HG03457 (cell line): ENCODE measurements at regions not wholly inside any gene's neighbourhood (a gene's known extent, or its start where the extent isn't known, plus 50 kb on each side); places are given as distances from the start of the nearest gene placed in this dataset.
"Not testable (repeated sequence)": the region's sequence is repeated elsewhere in the genome, so short reads cannot be mapped to it uniquely, and the experiment has no call there.

Experiments
- ATAC-seq: cut with Tn5 transposase; IDR thresholded peaks from one replicate; pipeline ENCODE4 v1.9.1; 2021; ENCODE audit warnings: moderate number of reproducible peaks; ENCODE audit not compliant: unreplicated experiment

DNA sequence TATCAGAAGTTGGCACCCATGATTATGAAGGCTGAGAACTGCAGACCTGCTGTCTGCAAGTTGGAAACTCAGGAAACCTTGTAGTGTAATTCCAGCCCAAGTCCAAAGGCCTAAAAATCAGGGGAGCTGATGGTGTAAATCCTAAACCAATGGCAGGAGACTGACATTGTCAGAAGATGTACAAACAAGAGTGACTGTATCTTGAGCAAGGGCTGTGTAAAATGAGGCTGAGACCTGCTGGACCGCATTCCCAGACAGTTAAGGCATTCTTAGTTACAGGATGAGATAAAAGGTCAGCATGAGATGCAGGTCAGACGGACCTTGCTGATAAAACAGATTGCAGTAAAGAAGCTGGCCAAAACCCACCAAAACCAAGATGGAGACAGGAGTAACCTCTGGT lies 147.7 kb downstream of the COG6 start:
- no peak for ATAC-seq

DNA sequence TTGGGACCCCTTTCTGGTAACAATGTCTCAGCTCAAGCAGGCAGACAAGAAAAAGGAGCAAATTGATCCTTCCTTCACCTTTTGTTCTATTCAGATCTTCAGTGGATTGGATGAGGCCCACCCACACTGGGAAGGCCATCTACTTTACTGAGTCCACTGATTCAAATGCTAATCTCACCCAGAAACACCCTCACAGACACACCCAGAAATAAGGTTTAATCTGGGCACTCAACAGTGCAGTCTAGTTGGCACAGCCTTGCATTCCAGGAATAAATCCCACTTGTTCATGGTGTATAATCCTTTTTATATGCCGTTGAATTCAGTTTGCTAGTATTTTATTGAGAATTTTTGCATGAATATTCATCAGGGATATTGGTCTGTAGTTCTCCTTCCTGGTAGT lies 148.4 kb downstream of the COG6 start:
- no peak for ATAC-seq

DNA sequence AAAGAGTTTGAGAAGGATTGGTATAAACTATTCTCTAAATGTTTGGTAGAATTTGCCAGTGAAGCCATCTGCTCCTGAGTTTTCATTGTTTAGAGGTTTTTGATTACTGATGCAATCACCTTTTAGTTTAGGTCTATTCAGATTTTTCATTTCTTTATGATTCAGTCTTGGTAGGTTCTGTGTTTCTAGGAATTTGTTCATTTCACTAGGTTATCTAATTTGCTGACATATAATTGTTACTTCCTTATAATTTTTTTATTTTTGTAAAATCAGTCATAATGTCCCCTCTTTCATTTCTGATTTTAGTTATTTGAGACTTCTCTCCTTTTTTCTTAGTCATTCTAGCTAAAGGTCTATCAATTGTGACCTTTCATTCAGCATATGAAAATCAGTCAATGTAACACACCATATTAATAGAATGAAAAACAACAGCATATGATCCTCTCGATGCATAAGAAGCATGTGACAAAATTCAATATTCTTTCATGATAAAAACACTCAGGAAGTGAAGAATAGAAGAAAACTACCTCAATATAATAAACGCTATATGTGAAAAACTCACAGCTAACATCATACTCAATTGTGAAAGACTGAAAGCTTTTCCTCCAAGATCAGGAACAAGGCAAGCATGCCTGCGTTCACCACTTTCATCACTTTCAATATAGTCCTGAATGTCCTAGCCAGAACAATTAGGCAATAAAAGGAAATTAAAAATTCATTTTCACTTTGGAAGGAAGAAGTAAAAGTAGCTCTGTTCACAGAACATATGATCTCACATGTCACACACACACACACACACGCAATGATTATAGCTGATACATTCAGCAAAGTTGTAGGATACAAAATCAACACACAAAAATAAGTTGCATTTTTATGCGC lies 149.1 kb downstream of the COG6 start:
- no peak for ATAC-seq

DNA sequence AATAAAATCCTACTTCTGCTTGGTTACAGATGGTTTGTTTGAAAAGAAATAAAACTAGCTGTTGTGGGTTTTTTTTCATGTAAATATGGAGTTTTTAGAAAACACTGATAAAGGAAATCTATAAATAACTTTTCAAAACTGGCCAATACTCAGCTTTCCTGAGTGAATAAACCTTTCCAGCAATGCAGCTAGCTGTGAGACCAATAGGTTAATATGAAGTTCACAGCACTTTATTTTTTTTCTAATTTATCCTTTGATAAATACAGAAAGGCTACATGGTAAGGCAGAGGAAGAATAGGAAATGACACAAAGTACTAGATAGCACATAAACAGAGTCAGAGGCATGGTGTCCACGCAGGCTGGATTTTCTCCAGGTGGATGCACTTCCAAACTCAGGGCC lies 154.0 kb downstream of the COG6 start:
- ATAC-seq: no peak

DNA sequence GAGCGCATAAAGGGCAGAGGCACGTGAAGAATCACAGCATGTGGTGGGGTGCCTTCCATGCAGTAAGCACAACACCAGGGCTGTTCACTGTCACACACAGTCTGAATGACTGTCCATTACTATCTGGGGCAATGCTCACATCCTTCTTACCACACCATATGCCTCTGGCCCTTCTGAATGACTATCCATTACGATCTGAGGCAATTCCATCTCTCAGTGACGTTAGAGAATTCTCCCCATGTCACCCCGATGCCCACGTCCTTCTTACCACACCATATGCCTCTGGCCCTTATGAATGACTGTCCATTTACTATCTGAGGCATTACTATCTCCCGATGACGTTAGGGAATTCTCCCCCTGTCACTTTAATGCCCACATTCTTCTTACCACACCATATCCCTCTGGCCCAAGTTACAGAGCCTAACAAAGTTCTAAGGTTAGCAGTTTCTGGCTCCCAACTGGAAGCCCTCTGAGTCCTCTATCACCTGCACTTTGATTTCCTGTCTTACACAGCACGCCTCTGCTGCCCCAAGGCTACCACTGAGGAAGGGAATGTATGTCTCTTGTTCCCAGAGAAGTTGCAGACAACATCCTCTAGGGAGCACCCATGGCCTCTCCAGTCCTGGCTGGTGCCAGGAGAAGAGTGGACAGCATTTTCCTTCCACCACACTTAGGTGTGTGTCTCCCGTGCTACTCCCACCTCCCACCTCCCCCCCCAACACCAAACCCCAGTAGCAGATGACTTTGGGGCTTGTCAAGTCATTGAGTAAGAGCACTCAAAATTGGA lies 154.8 kb downstream of the COG6 start:
- no peak for ATAC-seq

DNA sequence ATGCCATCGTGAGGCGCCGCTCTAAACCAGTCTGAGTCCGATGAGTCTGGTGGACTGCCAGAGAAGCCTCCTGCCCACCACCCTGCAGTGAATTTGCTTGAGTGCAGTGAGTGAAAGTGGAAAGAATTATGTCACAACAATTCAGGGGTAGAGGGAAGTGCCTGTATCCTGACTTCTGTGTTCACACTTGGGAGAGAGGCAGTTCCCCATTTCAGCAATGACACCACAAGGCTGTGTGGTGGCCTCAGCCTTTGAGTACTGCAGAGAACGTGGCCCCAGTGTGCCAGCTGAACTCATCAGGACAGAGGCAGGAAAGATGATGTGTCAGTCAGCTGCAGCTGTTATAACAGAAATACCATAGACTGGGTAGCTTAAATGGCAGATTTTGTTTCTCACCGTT lies 155.6 kb downstream of the COG6 start:
- ATAC-seq: no peak

DNA sequence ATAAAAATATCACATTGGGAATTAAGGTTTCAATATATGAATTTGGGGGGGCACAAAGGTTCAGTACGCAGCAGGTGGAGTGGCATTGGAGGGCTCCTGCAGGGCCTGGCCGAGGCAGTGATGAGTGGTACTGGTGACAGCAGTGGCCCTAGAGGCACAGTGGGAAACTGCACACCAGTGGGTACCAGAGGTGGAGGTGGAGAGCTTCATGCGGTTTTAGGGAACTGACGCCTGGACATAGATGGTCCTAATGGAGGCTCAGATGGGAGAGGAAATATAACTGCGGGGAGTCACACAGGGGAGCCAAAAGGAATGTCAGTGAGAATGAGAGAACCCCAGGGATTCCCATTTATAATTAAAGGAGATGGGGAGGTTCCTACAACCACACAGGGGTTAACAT lies 156.2 kb downstream of the COG6 start:
- no peak for ATAC-seq

DNA sequence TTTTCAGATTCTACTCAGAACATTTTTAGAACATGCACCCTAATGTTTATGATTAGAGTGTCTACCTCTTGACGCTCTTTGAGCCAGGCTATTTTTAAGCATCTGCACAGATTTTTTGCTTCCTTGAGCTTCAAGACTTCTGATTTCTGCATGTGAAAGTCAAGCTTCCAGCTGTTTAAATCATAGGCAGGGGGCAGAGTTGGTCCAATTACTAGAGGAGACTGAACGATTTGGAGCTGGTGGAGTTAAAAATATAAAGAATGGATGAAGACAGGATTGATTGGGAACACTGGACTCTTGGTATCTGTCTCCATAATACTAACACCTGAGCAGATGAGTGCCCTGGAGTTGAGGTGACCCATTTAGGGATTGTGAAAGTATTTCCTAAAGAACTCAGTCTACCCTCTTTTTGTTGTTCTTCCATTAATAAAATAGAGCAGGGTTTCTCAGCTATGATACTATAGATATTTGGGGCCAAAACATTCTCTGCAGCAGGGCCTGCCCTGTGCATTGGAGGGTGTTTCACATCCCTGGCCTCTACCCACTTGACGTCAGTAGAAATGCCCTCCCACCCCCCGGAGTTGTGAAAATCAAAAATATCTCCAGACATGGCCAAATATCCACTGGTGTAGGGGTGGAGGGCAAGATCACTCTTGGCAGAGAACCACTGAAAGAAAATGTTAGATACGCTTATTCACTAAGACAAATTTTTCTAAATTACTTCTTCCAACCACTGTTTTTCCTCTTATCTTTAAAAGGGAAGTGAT lies 160.1 kb downstream of the COG6 start:
- ATAC-seq: no peak

DNA sequence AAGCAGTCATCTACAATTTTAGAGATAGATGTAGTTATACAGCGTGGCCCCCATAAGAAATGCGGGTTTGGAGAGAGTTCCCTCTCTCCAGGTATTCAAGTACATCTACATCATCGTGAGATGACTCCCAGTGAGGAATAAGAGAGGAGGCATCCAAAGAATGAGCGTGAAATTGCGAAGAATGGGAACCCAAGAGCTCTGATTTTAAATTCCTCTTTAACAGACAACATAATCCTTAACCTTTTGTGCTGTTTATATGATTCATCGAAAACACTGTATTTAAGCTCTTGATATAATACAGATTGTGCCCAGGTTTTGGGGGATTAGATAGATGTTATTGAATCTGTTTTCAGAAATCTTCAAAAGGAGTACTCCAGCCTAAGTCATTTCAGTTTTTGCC lies 161.5 kb downstream of the COG6 start:
- no peak for ATAC-seq

DNA sequence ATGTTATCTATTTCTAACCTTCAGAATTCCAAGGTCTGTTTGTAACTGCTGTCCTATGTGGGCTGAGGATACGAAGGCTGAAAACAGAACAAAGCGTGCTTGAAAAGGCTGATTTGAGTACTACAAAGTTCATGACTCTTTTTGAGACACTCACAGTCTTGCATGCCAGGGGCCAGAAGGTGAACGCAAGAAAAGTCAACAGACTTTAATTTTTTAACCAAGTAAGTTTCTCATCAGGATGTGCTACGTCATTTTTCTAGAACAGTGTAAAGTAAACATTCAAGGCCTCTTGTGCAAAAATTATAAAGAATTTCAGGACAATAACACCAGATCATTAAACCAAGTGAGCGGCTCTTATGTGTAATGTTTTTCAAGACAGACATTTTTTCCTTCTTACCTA lies 163.5 kb downstream of the COG6 start:
- ATAC-seq: no peak

DNA sequence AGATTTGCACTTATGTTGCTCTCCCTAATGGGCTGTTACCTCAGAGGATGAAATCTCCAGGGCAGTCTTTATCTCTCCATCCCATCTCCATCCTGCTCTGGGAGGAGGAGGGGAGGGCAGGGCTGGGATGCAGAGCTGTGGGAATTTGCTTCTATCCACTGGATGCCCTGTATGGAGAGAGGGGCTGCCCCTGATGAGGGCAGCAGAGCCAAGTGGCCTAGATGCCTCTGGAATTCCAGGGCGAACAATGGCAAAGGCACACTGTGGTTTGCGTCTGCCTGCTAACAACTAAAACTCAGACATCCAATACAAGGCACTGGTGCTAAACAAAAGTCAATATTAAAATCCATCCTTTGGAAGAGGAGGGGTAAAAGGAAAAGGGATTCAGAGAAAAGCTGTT lies 165.1 kb downstream of the COG6 start:
- ATAC-seq: no peak

DNA sequence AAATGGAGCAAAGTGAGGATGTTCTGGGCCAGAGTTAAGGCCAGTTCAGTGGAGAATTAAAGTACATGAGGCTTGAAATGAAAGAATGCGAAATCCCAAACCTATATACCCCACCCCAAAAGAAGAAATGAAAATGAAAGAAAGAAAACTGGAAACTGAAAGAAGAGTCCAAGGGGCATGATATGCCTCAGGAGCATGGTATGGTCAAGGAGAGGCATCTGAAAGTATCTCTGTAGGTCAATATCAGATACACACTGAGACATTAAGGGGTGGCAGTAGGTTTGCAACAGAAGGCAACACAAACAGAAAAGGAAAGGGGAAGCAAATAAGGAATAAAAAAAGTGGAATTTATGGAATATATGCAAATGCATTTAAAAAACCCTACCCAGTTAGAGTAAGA lies 166.5 kb downstream of the COG6 start:
- no peak for ATAC-seq

DNA sequence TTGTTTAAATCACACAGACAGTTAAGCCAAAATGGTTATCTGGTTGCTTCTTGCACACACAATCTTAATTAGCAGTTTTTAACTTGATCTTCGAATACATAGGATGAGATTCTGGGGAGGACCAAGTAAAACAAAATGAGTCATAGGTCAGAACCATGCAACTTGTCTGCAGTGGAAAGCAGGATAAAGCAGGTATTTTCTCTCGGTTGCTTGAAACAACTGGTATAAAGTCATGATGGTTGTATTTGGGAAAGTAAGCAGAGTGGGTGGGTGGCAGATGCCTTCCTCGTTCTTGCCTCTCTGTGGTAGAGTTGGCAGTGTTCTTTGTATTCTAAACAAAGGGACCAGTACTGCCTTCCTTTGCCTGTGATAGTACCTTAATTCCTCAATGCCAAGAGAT lies 167.0 kb downstream of the COG6 start:
- no peak for ATAC-seq

DNA sequence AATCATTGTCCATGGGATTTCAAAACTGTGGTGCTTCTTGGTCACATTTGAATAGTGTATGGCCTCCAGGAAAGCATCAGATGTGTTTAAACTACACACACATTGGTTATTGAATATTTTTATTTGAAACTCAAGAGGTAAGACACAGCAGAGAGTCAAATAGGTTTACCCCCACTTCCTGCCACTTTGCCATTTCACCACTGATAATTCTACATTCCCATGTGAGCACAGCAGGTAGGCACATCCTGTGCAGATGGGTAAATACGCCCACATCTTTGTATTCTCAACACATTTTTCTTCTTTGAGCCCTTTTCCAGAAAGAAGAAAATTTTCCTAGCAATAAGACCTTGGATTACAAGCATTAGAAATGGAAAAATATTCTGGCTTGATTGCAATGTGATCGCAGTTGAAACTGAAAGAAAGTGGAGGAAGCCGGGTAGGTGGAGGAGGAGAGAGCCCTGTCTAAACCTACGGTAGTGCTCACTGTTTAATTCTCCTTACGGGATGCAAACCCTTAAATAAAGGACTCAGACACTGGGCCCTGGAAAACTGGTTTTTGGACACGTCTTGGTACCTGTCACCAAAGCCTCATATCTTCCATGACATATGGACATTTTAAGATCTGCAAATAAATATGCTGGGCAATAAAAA lies 167.7 kb downstream of the COG6 start:
- no peak for ATAC-seq

DNA sequence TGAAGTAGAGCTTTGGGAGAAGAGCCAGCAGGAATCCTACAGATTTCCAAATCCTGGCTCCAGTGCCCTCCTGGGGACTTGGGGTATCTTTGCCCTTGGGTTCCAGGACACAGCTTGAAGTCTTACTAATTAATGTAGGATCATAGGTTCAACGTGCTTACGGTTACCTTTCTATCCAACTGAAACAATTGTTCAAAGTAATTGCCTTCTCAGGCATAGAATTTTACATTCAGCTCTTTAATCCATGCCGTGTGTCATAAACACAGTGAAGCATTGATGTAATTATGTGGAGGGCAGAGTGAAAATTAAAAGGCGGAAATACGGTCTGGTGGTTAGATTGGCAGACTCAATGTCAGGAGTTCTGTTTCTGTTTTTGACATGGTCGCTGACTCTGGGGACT lies 170.4 kb downstream of the COG6 start:
- no peak for ATAC-seq

DNA sequence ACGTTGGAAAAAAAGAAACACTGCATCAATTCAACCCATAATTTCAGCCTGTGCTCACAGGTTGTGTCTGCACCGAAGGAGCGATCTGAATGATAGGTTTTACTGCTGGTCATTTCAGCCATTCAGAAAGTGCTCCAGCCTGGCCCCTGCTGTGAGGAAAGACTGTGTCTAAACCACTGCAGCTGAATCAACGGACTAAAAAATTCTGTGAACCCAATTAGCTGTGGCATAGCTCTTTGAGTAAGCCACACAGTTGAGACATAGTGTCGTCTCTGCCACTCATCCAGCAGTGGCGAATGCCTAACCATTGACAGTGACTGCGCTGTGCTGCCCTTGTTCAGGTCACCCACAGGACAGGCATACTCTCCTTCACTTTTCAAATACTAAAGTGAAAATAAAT lies 179.8 kb downstream of the COG6 start:
- ATAC-seq: no peak

DNA sequence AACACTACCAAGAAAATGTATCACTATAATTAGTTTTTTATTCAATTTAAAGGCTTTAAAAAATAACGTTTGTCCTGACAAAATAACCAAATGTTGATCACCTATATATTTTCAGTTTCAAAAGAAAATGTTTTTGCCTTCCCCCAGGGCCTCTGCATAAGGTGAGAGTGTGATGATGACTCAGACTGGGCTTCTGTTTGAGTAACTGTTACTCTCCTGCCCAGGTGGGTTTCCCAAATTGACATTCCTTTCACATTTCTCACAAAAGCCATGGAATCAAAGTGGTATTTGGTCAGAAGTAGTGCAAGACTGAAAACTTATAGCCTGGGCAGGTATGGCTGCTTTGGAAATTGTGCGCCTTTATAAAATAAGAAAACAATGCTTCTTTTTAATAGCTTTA lies 180.6 kb downstream of the COG6 start:
- ATAC-seq: no peak

DNA sequence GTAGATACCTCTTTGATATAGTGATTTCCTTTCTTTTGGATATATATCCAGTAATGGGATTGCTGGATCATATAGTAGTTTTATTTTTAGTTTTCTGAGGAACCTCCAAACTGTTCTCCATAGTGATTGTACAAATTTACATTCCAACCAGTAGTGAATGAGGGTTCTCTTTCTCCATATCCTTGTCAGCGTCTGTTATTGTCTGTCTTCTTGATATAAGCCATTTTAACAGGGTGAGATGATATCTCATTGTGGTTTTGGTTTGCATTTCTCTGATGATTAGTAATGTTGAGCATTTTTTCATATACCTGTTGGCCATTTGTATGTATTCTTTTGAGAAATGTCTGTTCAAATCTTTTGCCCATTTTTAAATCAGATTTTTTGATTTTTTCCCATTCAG lies 182.4 kb downstream of the COG6 start:
- ATAC-seq: not testable (repeated sequence)

DNA sequence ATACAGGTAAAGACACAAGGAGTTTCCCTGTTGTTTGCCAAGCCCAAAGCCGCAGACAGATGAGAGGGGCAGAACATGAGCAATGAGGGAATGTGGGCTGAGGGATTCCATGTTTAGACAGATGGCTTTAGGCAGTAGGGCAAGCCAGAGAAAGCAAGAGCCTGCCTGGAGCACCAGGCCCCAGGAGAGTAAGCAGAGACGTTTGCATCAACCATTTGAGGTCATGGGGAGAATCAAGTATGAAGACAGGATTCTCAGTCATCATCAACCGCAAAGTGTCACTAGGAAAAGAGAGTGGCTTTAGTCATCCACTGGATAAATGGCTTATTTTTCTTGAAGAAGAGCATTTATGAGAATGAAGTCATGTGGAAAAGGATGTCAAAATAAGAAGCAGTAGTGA lies 184.7 kb downstream of the COG6 start:
- ATAC-seq: no peak

DNA sequence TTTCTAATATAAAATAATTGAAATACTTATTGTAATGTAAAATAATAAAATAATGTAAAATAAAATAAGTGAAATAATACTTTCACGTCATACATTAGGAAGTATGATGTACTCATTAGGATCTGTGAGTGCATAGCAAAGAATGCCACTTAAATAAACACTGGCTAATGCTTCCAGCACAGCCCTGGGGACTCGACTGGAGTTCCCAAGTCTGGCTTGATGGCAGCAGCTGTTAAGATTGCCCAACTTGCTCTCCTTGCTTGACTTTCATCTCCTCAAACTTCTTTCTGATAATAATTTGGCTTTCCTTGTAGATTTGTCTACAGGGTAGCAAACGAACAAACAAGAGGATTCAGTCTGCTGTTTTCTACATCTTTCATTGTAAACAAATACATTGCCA lies 191.9 kb downstream of the COG6 start:
- ATAC-seq: no peak

DNA sequence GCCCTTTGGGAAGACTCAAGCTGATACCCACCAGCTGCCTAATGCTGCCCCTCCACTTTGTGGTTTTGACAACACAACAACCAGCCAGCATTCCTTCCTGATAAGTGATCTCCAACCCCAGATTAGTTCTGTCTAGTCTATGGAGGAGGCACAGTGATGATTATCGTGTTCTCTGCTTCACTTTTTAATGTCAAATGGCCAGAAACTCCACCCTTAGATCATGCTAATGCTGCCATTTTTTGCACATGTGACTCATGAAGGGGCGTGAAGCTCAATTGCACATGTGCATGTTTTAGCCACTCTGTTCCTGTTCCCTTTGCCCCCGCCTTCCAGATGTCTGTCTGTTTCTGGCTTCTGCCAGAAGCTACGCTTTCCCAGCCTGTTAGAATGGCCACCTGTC lies 199.8 kb downstream of the COG6 start:
- ATAC-seq: no peak
